OCI-LY3 (cell line): ENCODE measurements at regions not wholly inside any gene's neighbourhood (a gene's known extent, or its start where the extent isn't known, plus 50 kb on each side); places are given as distances from the start of the nearest gene placed in this dataset.

Source experiments
- CTCF ChIP-seq: fragments of 200-600, 300-600 bp; sonication (generic); IDR thresholded peaks from 2 replicates; pipeline ENCODE4 v1.5.1; 2014; ENCODE audit warnings: antibody characterized with exemption, low read length, low read depth
- EZH2phosphoT487 ChIP-seq: fragments of 200-600 bp; shearing (Covaris generic); IDR thresholded peaks from 2 replicates; pipeline ENCODE4 v1.6.1; 2018; ENCODE audit warnings: antibody characterized with exemption, mixed run types, low read depth

GRCh38 chr12:18992336-18992735 is 137.2 kb upstream of the PLEKHA5 start:
- TF ChIP-seq CTCF: no peak
- TF ChIP-seq EZH2phosphoT487: no peak
